Naive thymus-derived CD8-positive, alpha-beta T cell (primary cell): ENCODE measurements at regions not wholly inside any gene's neighbourhood (a gene's known extent, or its start where the extent isn't known, plus 50 kb on each side); places are given as distances from the start of the nearest gene placed in this dataset.
"Not testable (repeated sequence)": the region's sequence is repeated elsewhere in the genome, so short reads cannot be mapped to it uniquely, and the experiment has no call there.

Experiments
- ATAC-seq, 2 donors: fragments of 150-1000 bp; cut with Tn5 transposase in 1 of 2; sonication (Bioruptor Pico), chemical (Tn5 transposase) in 1 of 2; 1 replicate in 1 of 2; 2 replicates in 1 of 2; pipeline ENCODE4 v1.10.0; 2021; ENCODE audit warnings: mild to moderate bottlenecking in 2 of 2, moderate library complexity in 2 of 2
- POLR2A ChIA-PET: fragments of 350-600 bp; sonication (Branson Sonifier 250); formaldehyde crosslinking; loops from one replicate; lab custom pipeline; 2021; ENCODE audit warnings: antibody characterized with exemption; lab: Charles Lee
- DNase-seq, 10 donors: peaks; one replicate each; pipeline versions ENCODE4 v3.0.0 to v3.0.0-alpha.2; 2020 to 2022
- H3K27ac Mint-ChIP-seq, 10 donors: one replicate each; pipeline ENCODE4 v1.8.0; 2020 to 2022; ENCODE audit warnings: mild to moderate bottlenecking in 10 of 10, mixed read lengths in 10 of 10, moderate library complexity in 4 of 10, inconsistent platforms in 1 of 10
- H3K27me3 Mint-ChIP-seq, 5 donors: one replicate each; pipeline ENCODE4 v1.8.0; 2021 to 2022; ENCODE audit warnings: mixed read lengths in 5 of 5
- H3K36me3 Mint-ChIP-seq, 3 donors: one replicate each; pipeline ENCODE4 v1.8.0; 2020 to 2022; ENCODE audit warnings: mixed read lengths in 3 of 3, mild to moderate bottlenecking in 2 of 3, inconsistent platforms in 1 of 3
- H3K4me1 Mint-ChIP-seq, 4 donors: one replicate each; pipeline ENCODE4 v1.8.0; 2021 to 2022; ENCODE audit warnings: mixed read lengths in 4 of 4
- H3K4me3 Mint-ChIP-seq, 10 donors: one replicate each; pipeline ENCODE4 v1.8.0; 2020 to 2022; ENCODE audit warnings: mild to moderate bottlenecking in 10 of 10, mixed read lengths in 10 of 10, moderate library complexity in 6 of 10, inconsistent platforms in 1 of 10
- H3K9me3 Mint-ChIP-seq, 9 donors: one replicate each; pipeline ENCODE4 v1.8.0; 2020 to 2022; ENCODE audit warnings: mixed read lengths in 9 of 9, mild to moderate bottlenecking in 3 of 9, inconsistent platforms in 1 of 9, moderate library complexity in 1 of 9

DNA sequence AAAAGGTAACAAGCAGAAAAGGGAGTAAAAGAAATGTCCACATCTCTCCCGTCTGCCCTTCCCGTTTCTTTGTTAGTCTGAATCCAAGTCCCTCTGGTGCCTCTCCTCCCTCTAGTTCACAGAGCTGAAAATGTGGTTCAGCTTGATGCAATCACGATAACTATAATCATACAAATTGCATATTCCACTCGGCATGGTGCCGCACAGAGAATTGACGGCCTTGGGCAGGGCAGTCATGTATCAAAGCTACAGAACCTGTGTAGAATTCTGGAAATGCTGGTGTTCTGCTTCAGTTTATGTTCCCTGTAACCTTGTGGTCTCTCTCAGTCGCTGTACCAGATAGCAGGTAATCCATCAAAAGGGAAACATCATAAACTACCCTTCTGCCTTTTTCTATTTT lies 562.9 kb upstream of the CBLB start:
- H3K4me1 Mint-ChIP-seq = peaks cover 0 to 13% (median 3%) of the 10 kb centered on the region in 4 donors
- POLR2A ChIA-PET = no interaction called here
- H3K9me3 Mint-ChIP-seq = peaks cover 0 to 9% (median 0%) of the 10 kb centered on the region in 9 donors
- DNase-seq = no peak
- no peaks in the 10 kb centered on the region for H3K36me3 Mint-ChIP-seq
- H3K4me3 Mint-ChIP-seq = no peak overlapping the region
- H3K27ac Mint-ChIP-seq = no peak overlapping the region
- no peak for ATAC-seq
- no peaks in the 10 kb centered on the region for H3K27me3 Mint-ChIP-seq

DNA sequence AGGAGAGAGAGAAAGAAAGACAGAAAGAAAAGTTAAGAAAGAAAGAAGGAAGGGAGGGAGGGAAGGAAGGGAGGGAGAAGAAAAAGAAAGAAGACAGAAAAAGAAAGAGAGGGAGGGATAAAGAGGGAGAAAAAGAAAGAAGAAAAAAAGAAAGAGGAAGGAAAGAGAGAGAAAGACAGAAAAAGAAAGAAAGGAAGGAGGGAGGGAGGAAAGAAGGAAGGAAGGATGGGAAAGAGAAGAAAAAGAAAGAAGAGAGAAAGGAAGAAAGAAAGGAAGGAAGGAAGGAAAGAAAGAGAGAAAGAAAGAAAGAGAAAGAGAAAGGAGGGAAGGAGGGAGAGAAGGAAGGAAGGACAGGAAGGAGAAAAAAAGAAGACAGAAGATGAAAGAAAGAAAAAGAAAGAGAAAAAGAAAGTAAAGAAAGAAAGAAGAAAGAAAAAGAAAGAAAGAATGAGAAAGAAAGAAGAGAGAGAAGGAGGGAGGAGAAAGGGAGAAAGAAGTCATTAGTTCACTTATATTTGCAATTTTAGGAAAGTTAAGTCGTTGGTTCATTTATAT lies 567.2 kb upstream of the CBLB start:
- Mint-ChIP-seq H3K9me3 (no peaks in the 10 kb centered on the region), H3K4me1 (peaks cover 0 to 13% (median 3%) of the 10 kb centered on the region in 4 donors), H3K4me3 (no peak overlapping the region), H3K36me3 (no peaks in the 10 kb centered on the region), H3K27ac (peak overlapping the region in 1 of 10 donors; percentile 8), H3K27me3 (no peaks in the 10 kb centered on the region)
- DNase-seq = no peak
- POLR2A ChIA-PET = no interaction called here
- no peak for ATAC-seq

DNA sequence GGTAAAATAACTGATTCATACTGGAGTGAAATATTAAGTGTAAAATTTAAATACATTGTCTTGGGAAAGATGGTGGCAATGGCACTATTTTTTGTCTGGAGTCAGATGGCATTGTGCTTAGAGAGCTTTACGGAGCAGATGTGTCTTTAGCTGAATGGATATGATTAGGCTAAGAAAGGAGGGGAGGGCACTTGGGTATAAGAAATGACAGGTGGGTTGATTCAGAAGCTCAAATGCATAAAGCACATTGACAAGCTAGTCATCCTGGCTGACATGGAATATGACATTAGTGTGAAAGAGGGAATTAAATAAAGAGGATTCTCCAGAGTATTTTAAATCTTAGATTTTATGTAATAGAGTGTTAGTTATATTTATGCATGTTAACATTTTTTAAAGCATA lies 570.1 kb upstream of the CBLB start:
- Mint-ChIP-seq H3K36me3 (no peaks in the 10 kb centered on the region), H3K4me1 (peaks cover 0 to 13% (median 3%) of the 10 kb centered on the region in 4 donors), H3K27me3 (no peaks in the 10 kb centered on the region), H3K4me3 (no peak overlapping the region), H3K9me3 (no peaks in the 10 kb centered on the region), H3K27ac (no peak overlapping the region)
- no peak for ATAC-seq
- DNase-seq = no peak
- POLR2A ChIA-PET = no interaction called here

DNA sequence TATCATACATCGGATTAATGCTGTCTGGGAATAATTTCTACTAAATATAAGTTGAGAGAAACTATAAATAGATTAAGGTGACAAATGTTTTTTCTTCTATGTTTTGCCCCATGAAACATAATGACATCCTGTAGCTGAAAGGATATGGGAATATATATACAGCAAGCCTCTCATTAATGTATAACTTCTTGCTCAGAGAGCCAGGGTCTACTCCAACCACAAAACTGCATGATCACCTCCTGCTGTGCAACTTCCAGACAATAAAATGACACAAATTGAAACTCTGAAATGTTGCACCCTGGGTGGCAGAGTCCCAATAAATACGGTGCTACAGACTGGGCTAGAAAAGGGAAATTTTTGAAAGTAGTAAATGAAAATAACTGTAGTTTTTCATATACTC lies 571.9 kb upstream of the CBLB start:
- ATAC-seq (no peak), DNase-seq (no peak)
- Mint-ChIP-seq H3K4me3 (no peak overlapping the region), H3K27me3 (no peaks in the 10 kb centered on the region), H3K4me1 (peaks cover 0 to 6% (median 2%) of the 10 kb centered on the region in 4 donors), H3K9me3 (no peaks in the 10 kb centered on the region), H3K27ac (no peak overlapping the region), H3K36me3 (no peaks in the 10 kb centered on the region)
- POLR2A ChIA-PET = no interaction called here

DNA sequence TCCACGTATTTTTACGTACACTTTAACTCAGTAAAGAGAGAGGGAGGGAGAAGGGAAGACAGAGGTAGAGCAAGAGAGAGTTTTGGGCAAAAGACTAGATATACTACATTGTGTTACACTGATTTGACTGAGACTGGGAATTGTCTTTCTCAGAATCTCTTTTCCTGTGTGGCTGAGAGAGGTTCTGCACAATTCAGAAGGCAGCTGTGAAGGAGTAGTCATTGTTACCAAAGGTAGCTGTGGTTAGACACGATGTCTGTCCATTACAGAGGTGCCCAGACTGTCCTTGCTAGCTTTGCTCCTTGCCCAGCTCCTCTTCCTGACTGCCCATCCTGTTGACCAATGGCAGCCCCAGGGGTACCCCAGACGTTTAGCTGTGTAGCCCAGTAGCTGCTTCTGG lies 577.5 kb upstream of the CBLB start:
- Mint-ChIP-seq H3K4me1 (no peaks in the 10 kb centered on the region), H3K4me3 (no peak overlapping the region), H3K27me3 (no peaks in the 10 kb centered on the region), H3K27ac (no peak overlapping the region), H3K36me3 (peaks cover 0 to 9% (median 3%) of the 10 kb centered on the region in 3 donors), H3K9me3 (peaks cover 0 to 14% (median 8%) of the 10 kb centered on the region in 9 donors)
- DNase-seq = no peak
- POLR2A ChIA-PET = no interaction called here
- ATAC-seq = no peak

DNA sequence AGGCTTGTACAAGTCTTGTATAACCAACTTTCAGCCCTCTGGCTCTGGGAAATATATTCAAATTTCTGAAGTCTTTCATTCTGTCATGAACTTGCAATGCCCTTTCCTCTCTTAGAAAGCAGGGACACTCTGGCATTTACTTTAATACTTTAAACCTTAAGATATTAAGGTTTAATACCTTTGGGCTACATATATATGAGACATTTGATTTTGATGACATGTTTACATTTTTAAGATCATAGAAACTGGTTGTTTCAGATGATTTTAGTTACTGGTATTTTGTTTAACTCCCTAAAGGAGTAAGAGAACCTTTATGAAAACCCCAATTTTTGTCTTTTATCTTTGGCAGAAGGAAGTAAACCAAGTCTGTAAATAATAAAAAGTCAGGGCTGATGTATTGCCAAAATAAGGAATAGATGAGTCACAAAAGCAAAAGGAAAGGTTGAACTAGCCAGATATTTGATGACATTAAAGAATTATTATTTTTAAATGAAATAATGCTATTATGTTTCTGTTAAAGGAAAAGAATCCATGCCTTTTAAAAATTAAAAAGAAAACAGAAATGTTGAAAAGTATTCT lies 579.0 kb upstream of the CBLB start:
- Mint-ChIP-seq H3K27me3 (no peaks in the 10 kb centered on the region), H3K9me3 (peaks cover 0 to 14% (median 8%) of the 10 kb centered on the region in 9 donors), H3K4me3 (no peak overlapping the region), H3K27ac (no peak overlapping the region), H3K36me3 (peaks cover 0 to 9% (median 3%) of the 10 kb centered on the region in 3 donors), H3K4me1 (no peaks in the 10 kb centered on the region)
- POLR2A ChIA-PET = no interaction called here
- DNase-seq (no peak), ATAC-seq (no peak)

DNA sequence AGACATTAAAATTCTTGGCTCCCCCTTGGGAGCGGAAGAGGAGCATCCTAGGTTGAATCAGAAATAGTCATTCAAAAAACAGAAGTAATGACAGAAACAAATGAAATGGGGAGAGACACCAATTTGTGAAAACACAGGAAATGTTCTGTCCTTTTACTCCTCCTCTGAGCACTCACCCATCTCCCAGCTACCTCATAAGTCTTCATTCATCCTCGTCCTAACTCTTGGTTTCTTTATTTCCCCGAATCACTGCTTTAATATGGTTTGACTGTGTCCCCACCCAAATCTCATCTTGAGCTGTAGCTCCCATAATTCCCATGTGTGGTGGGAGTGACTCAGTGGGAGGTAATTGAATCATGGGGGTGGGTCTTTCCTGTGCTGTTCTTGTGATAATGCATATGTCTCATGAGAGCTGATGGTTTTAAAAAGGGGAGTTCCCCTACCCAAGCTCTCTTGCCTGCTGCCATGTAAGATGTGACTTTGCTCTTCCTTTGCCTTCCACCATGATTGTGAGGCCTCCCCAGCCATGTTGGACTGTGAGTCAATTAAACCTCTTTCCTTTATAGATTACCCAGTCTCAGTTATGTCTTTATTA lies 579.7 kb upstream of the CBLB start:
- ATAC-seq, H3K36me3 Mint-ChIP-seq, H3K4me3 Mint-ChIP-seq, H3K27me3 Mint-ChIP-seq, H3K4me1 Mint-ChIP-seq, H3K27ac Mint-ChIP-seq, DNase-seq, POLR2A ChIA-PET: not testable (repeated sequence)
- H3K9me3 Mint-ChIP-seq = peaks cover 0 to 14% (median 8%) of the 10 kb centered on the region in 9 donors

DNA sequence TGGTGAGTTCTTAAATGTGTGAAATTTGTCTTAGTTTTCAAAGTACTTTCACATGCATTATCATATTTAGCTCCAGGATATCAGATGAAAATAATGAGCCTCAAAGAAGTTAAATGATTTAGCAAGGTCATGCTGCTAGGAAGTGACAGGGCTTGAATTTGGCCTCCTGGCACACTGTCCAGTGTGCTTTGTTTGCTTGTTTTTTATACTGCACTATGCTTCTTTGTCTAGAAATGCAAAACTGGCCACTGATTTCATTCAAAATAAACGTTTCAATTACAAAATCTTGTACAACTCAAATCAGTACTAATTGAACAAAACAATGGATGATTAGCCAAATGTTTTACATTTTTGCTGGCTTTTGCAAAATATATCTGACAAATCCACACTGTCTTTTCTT lies 583.3 kb upstream of the CBLB start:
- DNase-seq (no peak), ATAC-seq (no peak)
- no peak overlapping the region for H3K27ac Mint-ChIP-seq
- H3K9me3 Mint-ChIP-seq = peaks cover 0 to 14% (median 8%) of the 10 kb centered on the region in 9 donors
- H3K4me3 Mint-ChIP-seq = no peak overlapping the region
- H3K36me3 Mint-ChIP-seq = peaks cover 0 to 9% (median 3%) of the 10 kb centered on the region in 3 donors
- H3K27me3 Mint-ChIP-seq = no peaks in the 10 kb centered on the region
- POLR2A ChIA-PET = no interaction called here
- peaks cover 0 to under 1% (median under 1%) of the 10 kb centered on the region in 4 donors for H3K4me1 Mint-ChIP-seq

DNA sequence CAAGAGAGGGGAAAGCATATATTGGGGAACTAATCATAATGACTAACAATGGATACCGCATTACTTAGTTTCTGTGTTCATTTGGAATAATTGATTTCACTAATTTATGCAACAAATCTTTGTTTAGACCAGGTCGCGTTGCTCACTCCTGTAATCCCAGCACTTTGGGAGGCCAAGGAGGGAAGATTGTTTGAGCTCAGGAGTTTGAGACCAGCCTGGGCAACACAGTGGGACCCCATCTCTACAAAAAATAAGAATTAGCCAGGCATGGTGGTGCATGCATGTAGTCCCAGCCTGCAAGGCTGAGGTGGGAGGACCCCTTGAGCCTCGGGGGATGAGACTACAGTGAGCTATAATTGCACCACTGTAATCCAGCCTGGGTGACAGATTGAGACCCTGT lies 585.7 kb upstream of the CBLB start:
- H3K9me3 Mint-ChIP-seq = no peaks in the 10 kb centered on the region
- DNase-seq (no peak), ATAC-seq (no peak)
- H3K4me3 Mint-ChIP-seq = no peak overlapping the region
- no peak overlapping the region for H3K27ac Mint-ChIP-seq
- H3K36me3 Mint-ChIP-seq = no peaks in the 10 kb centered on the region
- POLR2A ChIA-PET = no interaction called here
- peaks cover 0 to 10% (median 3%) of the 10 kb centered on the region in 4 donors for H3K4me1 Mint-ChIP-seq
- no peaks in the 10 kb centered on the region for H3K27me3 Mint-ChIP-seq

DNA sequence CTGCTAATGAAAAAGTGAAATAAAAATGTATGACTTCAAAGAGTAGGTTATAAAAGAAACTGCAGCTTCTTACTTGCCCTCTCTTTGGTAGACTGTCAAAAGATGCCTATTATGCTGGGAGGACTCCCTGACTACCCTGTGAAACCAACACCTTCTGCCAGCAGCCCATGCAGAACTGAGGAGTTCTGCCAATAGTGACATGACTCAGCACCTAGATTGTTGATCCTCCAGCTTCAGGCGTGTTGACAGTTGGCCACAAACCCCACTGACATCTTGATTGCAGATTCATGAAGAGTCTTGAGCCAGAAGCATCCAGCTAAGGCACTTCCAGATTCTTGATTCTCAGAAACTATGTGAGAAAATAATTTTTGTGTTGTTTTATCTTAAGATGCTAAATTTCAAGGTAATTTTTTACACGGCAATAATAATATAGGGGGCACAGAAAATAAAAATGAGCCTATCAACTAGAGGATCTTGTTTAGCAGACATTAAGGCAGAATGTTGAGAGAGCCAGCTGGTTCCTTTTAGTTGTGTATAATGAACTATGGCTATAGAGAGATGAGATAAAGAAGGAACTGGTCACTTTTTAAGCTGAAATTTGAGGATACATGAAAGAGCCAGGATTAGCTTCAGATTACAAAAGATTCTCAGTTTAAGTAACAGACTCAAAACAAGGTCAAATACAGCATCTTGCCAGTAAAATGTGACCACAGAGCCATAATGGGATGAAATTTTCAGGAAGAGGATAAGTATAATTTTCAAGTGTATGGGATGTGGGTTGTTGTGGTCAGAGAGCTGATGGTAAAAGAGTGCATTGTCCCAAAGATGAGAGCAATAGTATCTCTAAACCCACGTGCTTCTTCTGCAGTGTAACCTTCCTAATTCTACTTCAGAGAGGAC lies 588.7 kb upstream of the CBLB start:
- Mint-ChIP-seq H3K27ac (no peak overlapping the region), H3K36me3 (no peaks in the 10 kb centered on the region), H3K27me3 (no peaks in the 10 kb centered on the region), H3K4me1 (peaks cover 0 to 10% (median 3%) of the 10 kb centered on the region in 4 donors), H3K4me3 (no peak overlapping the region), H3K9me3 (peaks cover 0 to 4% (median 0%) of the 10 kb centered on the region in 9 donors)
- DNase-seq (no peak), ATAC-seq (no peak)
- POLR2A ChIA-PET = no interaction called here

DNA sequence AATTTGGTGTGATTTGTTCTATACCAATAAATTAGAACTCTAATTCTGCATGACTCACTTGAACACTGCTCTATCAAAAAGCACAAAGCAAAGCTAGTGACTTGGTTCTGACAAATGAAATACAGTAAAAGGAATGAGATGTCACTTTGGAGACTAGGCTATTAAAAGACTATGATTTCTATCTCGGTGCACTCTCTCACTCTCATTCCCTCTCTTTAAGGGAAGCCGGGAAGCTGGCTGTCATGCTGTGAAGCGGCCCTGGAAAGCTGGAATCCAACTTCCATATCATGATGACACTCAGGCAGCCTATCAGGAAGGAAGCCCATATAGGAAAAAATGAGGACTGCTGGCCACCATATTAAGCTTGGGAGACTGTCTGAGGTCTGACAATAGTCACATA lies 590.1 kb upstream of the CBLB start:
- Mint-ChIP-seq H3K27me3 (no peaks in the 10 kb centered on the region), H3K9me3 (peaks cover 0 to 8% (median 2%) of the 10 kb centered on the region in 9 donors), H3K4me1 (peaks cover 0 to 10% (median 3%) of the 10 kb centered on the region in 4 donors), H3K4me3 (no peak overlapping the region), H3K36me3 (peaks cover 0 to 2% (median 0%) of the 10 kb centered on the region in 3 donors), H3K27ac (no peak overlapping the region)
- POLR2A ChIA-PET = no interaction called here
- ATAC-seq (no peak), DNase-seq (no peak)

DNA sequence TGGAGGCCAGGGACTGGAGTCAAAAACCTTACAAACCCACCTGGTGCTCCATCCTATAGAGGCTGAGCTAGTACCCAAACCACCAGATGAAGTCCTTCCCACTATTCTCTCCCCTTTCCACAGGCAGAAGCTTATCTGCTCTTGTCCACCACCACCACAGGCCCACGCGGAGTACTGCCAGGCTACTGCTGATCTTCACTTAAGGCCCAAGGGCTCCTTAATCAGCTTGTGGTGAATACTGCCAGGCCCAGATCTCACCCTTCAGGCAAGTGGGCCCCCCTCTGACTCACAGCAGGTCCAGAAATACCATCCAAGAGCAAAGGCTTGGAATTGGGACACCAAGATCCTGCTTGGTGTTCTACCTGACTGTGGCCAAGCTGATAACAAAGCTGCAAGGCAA lies 598.1 kb upstream of the CBLB start:
- POLR2A ChIA-PET = no interaction called here
- DNase-seq = no peak
- Mint-ChIP-seq H3K36me3 (peaks cover 0 to 6% (median 4%) of the 10 kb centered on the region in 3 donors), H3K9me3 (peaks cover 0 to 19% (median 8%) of the 10 kb centered on the region in 9 donors), H3K27me3 (no peaks in the 10 kb centered on the region), H3K4me1 (no peaks in the 10 kb centered on the region), H3K27ac (no peak overlapping the region), H3K4me3 (no peak overlapping the region)
- ATAC-seq = no peak
